Fibroblast of the aortic adventitia (primary cell): ENCODE measurements at regions not wholly inside any gene's neighbourhood (a gene's known extent, or its start where the extent isn't known, plus 50 kb on each side); places are given as distances from the start of the nearest gene placed in this dataset.

Experiments used
- DNase-seq: peaks from one replicate; pipeline ENCODE4 v3.0.0-alpha.2; 2010; ENCODE audit warnings: low read depth
- H3K4me3 ChIP-seq: 2 replicates; pipeline ENCODE4 v1.5.1; 2011; ENCODE audit warnings: low read depth, mild to moderate bottlenecking, control low read depth, low read length, moderate library complexity
- CTCF ChIP-seq: IDR thresholded peaks from 2 replicates; pipeline ENCODE4 v1.5.1; 2011; ENCODE audit warnings: mild to moderate bottlenecking, low read length, control low read depth, inconsistent platforms; ENCODE audit not compliant: insufficient read depth

GRCh38 chr13:105874814-105875213 is 660.6 kb downstream of the EFNB2 start:
- no peak for TF ChIP-seq CTCF
- DNase-seq, result no peak
- no peak overlapping the region for H3K4me3 ChIP-seq

DNA sequence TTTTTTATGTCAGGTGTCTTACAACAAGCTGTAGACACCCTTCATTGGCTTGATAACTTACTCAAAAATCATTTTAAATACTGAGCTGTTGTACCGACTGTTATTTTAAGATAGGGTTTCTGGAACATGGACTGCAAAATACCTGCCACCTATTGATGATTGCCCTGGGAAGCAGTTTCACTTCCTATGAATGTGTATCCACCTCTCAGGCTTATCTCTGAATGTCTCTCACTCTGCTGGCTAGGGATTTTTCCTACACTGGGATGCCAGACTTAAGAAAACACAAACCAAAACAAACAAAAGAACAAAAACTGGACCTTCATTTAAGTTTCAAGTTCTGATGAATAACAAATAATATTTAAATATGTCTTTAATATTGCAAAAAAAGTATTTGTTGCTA is 663.7 kb downstream of the EFNB2 start:
- no peak for TF ChIP-seq CTCF
- no peak overlapping the region for H3K4me3 ChIP-seq
- DNase-seq, result no peak

GRCh38 chr13:105871326-105871725 is 664.1 kb downstream of the EFNB2 start:
- no peak overlapping the region for H3K4me3 ChIP-seq
- DNase-seq, result no peak
- TF ChIP-seq CTCF, result no peak

GRCh38 chr13:105863300-105863920 is 672.1 kb downstream of the EFNB2 start:
- TF ChIP-seq CTCF, result no peak
- H3K4me3 ChIP-seq, result no peak overlapping the region
- no peak for DNase-seq

DNA sequence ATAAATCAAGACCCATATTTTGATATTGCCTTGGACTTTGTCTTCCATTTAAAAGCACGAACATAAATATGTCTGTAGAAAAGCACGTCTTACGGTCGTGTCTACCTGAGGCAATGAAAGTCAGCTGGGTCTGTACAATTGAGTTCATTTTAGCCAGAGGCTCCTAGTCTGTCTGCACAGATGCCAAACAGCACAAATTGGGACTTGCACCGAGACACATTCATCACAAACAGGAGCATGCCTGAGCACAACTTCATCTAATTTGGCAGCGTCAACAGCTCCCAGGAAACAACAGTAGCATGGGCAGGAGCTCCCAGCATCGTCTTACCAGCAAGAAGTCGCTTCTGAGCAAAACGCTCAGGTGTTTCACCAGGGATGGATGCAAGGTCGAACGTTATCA is 687.0 kb downstream of the EFNB2 start:
- no peak overlapping the region for H3K4me3 ChIP-seq
- no peak for TF ChIP-seq CTCF
- DNase-seq, result no peak

GRCh38 chr13:105847527-105848291 is 687.8 kb downstream of the EFNB2 start:
- no peak overlapping the region for H3K4me3 ChIP-seq
- no peak for DNase-seq
- TF ChIP-seq CTCF, result no peak
